Panc1 (cell line): ENCODE measurements at regions not wholly inside any gene's neighbourhood (a gene's known extent, or its start where the extent isn't known, plus 50 kb on each side); places are given as distances from the start of the nearest gene placed in this dataset.

ENCODE experiments used
- ATAC-seq: fragments of 200-7000 bp; cut with Tn5 transposase; 2 replicates; pipeline ENCODE4 v1.9.1; 2020; ENCODE audit warnings: mild to moderate bottlenecking, moderate library complexity
- BruUV-seq: library from RNA; stranded (reverse); fragments of 400-500 nt; replicated peaks from 2 replicates; lab custom pipeline; 2021; lab: Mats Ljungman, UMichigan
- CTCF ChIA-PET: fragments of 300-600 bp; sonication (Branson Sonifier 250); formaldehyde crosslinking; loops from one replicate; lab custom pipeline; 2022; ENCODE audit warnings: antibody characterized with exemption; lab: Charles Lee
- POLR2A ChIA-PET: fragments of 300-600 bp; sonication (Branson Sonifier 250); formaldehyde crosslinking; loops from one replicate; lab custom pipeline; 2022; ENCODE audit warnings: antibody characterized with exemption; lab: Charles Lee
- DNase-seq: peaks from one replicate; pipeline ENCODE4 v3.0.0-alpha.2; 2010; ENCODE audit warnings: low read depth, low spot score
- H3K27ac ChIP-seq: 2 replicates; pipeline ENCODE4 v1.5.1; 2011; ENCODE audit warnings: mild to moderate bottlenecking, low read length, inconsistent platforms
- H3K27me3 ChIP-seq: fragments of 200-500 bp; sonication (Bioruptor generic); 2 replicates; pipeline ENCODE4 v1.6.0; 2014; ENCODE audit warnings: low read length, inconsistent platforms; ENCODE audit not compliant: control insufficient read depth, insufficient read depth
- H3K36me3 ChIP-seq: fragments of 200-500 bp; sonication (Bioruptor generic); 2 replicates; pipeline ENCODE4 v1.5.1; 2014; ENCODE audit warnings: inconsistent platforms, mild to moderate bottlenecking, low read length, moderate library complexity; ENCODE audit not compliant: control insufficient read depth, insufficient read depth
- H3K4me1 ChIP-seq: 2 replicates; pipeline ENCODE4 v1.5.1; 2011; ENCODE audit warnings: inconsistent platforms, mild to moderate bottlenecking, low read length, moderate library complexity; ENCODE audit not compliant: control insufficient read depth, insufficient read depth
- H3K4me3 ChIP-seq, 2 experiments: 2 replicates each; pipeline ENCODE4 v1.5.1; 2011 to 2012; ENCODE audit warnings: low read depth in 2 of 2, low read length in 2 of 2, mild to moderate bottlenecking in 2 of 2, inconsistent platforms in 1 of 2, moderate library complexity in 1 of 2
- H3K9me3 ChIP-seq: fragments of 200-500 bp; sonication (Bioruptor generic); 2 replicates; pipeline ENCODE4 v1.5.1; 2014; ENCODE audit warnings: low read depth, mild to moderate bottlenecking, inconsistent platforms, low read length, moderate library complexity; ENCODE audit not compliant: control insufficient read depth, insufficient read depth
- CTCF ChIP-seq: fragments of 450-650 bp; IDR thresholded peaks from 2 replicates; pipeline ENCODE4 v1.5.1; 2017; ENCODE audit warnings: mild to moderate bottlenecking
- POLR2AphosphoS5 ChIP-seq: IDR thresholded peaks from 2 replicates; pipeline ENCODE4 v1.6.1; 2012; ENCODE audit warnings: mild to moderate bottlenecking, low read depth, low read length, moderate library complexity
- REST ChIP-seq, 2 experiments: IDR thresholded peaks; 2 replicates each; pipeline ENCODE4 v1.6.1; 2011 to 2012; ENCODE audit warnings: low read depth in 2 of 2, control low read depth in 1 of 2, low read length in 1 of 2, mild to moderate bottlenecking in 1 of 2, moderate library complexity in 1 of 2; ENCODE audit not compliant: insufficient read depth in 1 of 2
- SIN3A ChIP-seq: IDR thresholded peaks from 2 replicates; pipeline ENCODE4 v1.6.1; 2012; ENCODE audit warnings: low read depth, mild to moderate bottlenecking, low read length, moderate library complexity, borderline replicate concordance; ENCODE audit not compliant: insufficient read depth
- TCF7L2 ChIP-seq: IDR thresholded peaks from 2 replicates; pipeline ENCODE4 v1.6.1; 2011; ENCODE audit warnings: mild to moderate bottlenecking, low read depth, low read length, inconsistent platforms
- in situ Hi-C: cut with HindIII; loops from 2 replicates; pipeline ENCODE4 v1.10.0; 2016; ENCODE audit warnings: low sequenced_read_pairs, low pct_unique_long_range_greater_than_20kb
- intact Hi-C: fragments of 100-400 bp; cut with micrococcal nuclease; formaldehyde crosslinking; loops from one replicate; pipeline ENCODE4 v1.10.0; 2022; ENCODE audit not compliant: unreplicated experiment

GRCh38 chr6:97469451-97469850, 186.4 kb upstream of the MMS22L start:
- POLR2A ChIA-PET, result no interaction called here
- DNase-seq (no peak), ATAC-seq (no peak)
- no TSS peak for BruUV-seq
- no peak overlapping the region for H3K4me3 ChIP-seq
- TF ChIP-seq REST (IDR thresholded peaks at IDR 0.05; ENCODE audit: insufficient read depth in 1 of 2, low read depth in 2 of 2, low read length in 1 of 2) (no peak), SIN3A (no peak), CTCF (no peak), TCF7L2 (no peak), POLR2AphosphoS5 (no peak)
- no peaks in the 10 kb centered on the region for H3K27me3 ChIP-seq
- no peaks in the 10 kb centered on the region for H3K4me1 ChIP-seq
- intact Hi-C loops, result no loop called here
- no peaks in the 10 kb centered on the region for H3K36me3 ChIP-seq
- CTCF ChIA-PET, result no interaction called here
- no peak overlapping the region for H3K27ac ChIP-seq
- H3K9me3 ChIP-seq, result no peaks in the 10 kb centered on the region
- in situ Hi-C loops, result no loop called here

DNA sequence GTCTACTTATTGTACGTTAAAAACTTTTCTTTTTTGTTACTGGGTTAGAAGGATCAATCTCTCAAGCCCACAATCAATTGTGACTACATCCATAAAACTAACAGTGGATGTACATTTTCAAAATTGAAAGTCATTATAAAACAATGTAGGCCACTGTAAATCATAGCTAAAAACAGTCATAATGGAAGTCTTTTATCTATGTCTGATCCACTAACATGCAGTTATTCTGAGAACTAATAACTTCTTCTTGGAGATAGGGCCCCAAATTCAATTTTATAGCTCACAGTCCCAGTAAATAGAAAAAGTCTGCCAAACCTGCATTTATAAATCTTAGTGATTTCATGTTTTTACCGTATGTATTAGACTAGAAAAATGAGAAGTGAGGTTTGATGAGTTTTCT, 187.3 kb upstream of the MMS22L start:
- TF ChIP-seq REST (IDR thresholded peaks at IDR 0.05; ENCODE audit: insufficient read depth in 1 of 2, low read depth in 2 of 2, low read length in 1 of 2) (no peak), POLR2AphosphoS5 (no peak), SIN3A (no peak), CTCF (no peak), TCF7L2 (no peak)
- intact Hi-C loops (no loop called here), in situ Hi-C loops (no loop called here)
- ATAC-seq (no peak), DNase-seq (no peak)
- CTCF ChIA-PET, result no interaction called here
- no peaks in the 10 kb centered on the region for H3K27me3 ChIP-seq
- no peak overlapping the region for H3K27ac ChIP-seq
- no peaks in the 10 kb centered on the region for H3K4me1 ChIP-seq
- H3K4me3 ChIP-seq, result no peak overlapping the region
- H3K9me3 ChIP-seq, result no peaks in the 10 kb centered on the region
- POLR2A ChIA-PET, result no interaction called here
- H3K36me3 ChIP-seq, result no peaks in the 10 kb centered on the region
- no TSS peak for BruUV-seq
